C4-2B (cell line): ENCODE measurements at regions not wholly inside any gene's neighbourhood (a gene's known extent, or its start where the extent isn't known, plus 50 kb on each side); places are given as distances from the start of the nearest gene placed in this dataset.

Experiments
- H3K27ac ChIP-seq: fragments of 450-650 bp; 2 replicates; pipeline ENCODE4 v1.5.1; 2017
- CTCF ChIP-seq: fragments of 450-650 bp; conservative IDR thresholded peaks from 2 replicates; pipeline ENCODE4 v1.5.1; 2017; ENCODE audit warnings: mild to moderate bottlenecking
- ZFX ChIP-seq: fragments of 450-650 bp; IDR thresholded peaks from 2 replicates; pipeline ENCODE4 v1.6.1; 2017

GRCh38 chr14:76706811-76707210 is 54.5 kb upstream of the VASH1 start:
- H3K27ac ChIP-seq: no peak overlapping the region
- TF ChIP-seq ZFX (no peak), CTCF (no peak)

- TF ChIP-seq ZFX: no peak
- no peak for TF ChIP-seq CTCF
- H3K27ac ChIP-seq: no peak overlapping the region
Measured at GRCh38 chr14:76708028-76708427, 53.2 kb upstream of the VASH1 start.

- TF ChIP-seq CTCF (no peak), ZFX (no peak)
- H3K27ac ChIP-seq: no peak overlapping the region
Measured at GRCh38 chr14:76708771-76709170, 52.5 kb upstream of the VASH1 start.

GRCh38 chr14:76710056-76711010 is 50.9 kb upstream of the VASH1 start:
- no peak overlapping the region for H3K27ac ChIP-seq
- TF ChIP-seq CTCF: peak; percentile 93
- TF ChIP-seq ZFX: no peak
